ENCODE measurements at regions not wholly inside any gene's neighbourhood (a gene's known extent, or its start where the extent isn't known, plus 50 kb on each side); places are given as distances from the start of the nearest gene placed in this dataset.

- TF ChIP-seq CTCF (IDR thresholded peaks at IDR 0.05), result no peak
- Histone ChIP-seq H3K27me3 (replicated peaks; ENCODE audit: insufficient read depth) (no peaks in the 10 kb centered on the region), H3K4me1 (ENCODE audit: control insufficient read depth in 1 of 2, low read depth in 2 of 2) (peaks cover 4 to 21% of the 10 kb centered on the region in 2 donors), H3K36me3 (no peaks in the 10 kb centered on the region), H3K4me3 (no peak overlapping the region), H3K27ac (no peak overlapping the region), H3K9me3 (no peaks in the 10 kb centered on the region)
- no peak for ATAC-seq (ENCODE audit: insufficient number of reproducible peaks, low FRiP score, low read depth)
- DNase-seq (ENCODE audit: low spot score), result no peak
Observed at GRCh38 chr3:106816838-106817237, 560.4 kb upstream of the CCDC54 start.

GRCh38 chr3:106817706-106818105, 559.5 kb upstream of the CCDC54 start:
- no peaks in the 10 kb centered on the region for H3K36me3 ChIP-seq
- no peak overlapping the region for H3K27ac ChIP-seq
- no peak for ATAC-seq (ENCODE audit: insufficient number of reproducible peaks, low FRiP score, low read depth)
- H3K27me3 ChIP-seq (replicated peaks; ENCODE audit: insufficient read depth), result no peaks in the 10 kb centered on the region
- H3K4me3 ChIP-seq, result no peak overlapping the region
- H3K9me3 ChIP-seq, result no peaks in the 10 kb centered on the region
- peaks cover 4 to 21% of the 10 kb centered on the region in 2 donors for H3K4me1 ChIP-seq (ENCODE audit: control insufficient read depth in 1 of 2, low read depth in 2 of 2)
- no peak for TF ChIP-seq CTCF (IDR thresholded peaks at IDR 0.05)
- DNase-seq (ENCODE audit: low spot score), result no peak

GRCh38 chr3:106819440-106819839, 557.8 kb upstream of the CCDC54 start:
- TF ChIP-seq CTCF (IDR thresholded peaks at IDR 0.05), result no peak
- H3K9me3 ChIP-seq, result no peaks in the 10 kb centered on the region
- no peak for ATAC-seq (ENCODE audit: insufficient number of reproducible peaks, low FRiP score, low read depth)
- no peak for DNase-seq (ENCODE audit: low spot score)
- peaks cover 3 to 9% of the 10 kb centered on the region in 2 donors for H3K4me1 ChIP-seq (ENCODE audit: control insufficient read depth in 1 of 2, low read depth in 2 of 2)
- no peak overlapping the region for H3K4me3 ChIP-seq
- H3K27ac ChIP-seq, result no peak overlapping the region
- no peaks in the 10 kb centered on the region for H3K27me3 ChIP-seq (replicated peaks; ENCODE audit: insufficient read depth)
- no peaks in the 10 kb centered on the region for H3K36me3 ChIP-seq

- TF ChIP-seq CTCF (IDR thresholded peaks at IDR 0.05), result no peak
- no peak for ATAC-seq (ENCODE audit: insufficient number of reproducible peaks, low FRiP score, low read depth)
- H3K4me3 ChIP-seq, result no peak overlapping the region
- no peak for DNase-seq (ENCODE audit: low spot score)
- H3K27me3 ChIP-seq (replicated peaks; ENCODE audit: insufficient read depth), result no peaks in the 10 kb centered on the region
- H3K9me3 ChIP-seq, result no peaks in the 10 kb centered on the region
- peaks cover 2 to 16% of the 10 kb centered on the region in 2 donors for H3K4me1 ChIP-seq (ENCODE audit: control insufficient read depth in 1 of 2, low read depth in 2 of 2)
- no peak overlapping the region for H3K27ac ChIP-seq
- no peaks in the 10 kb centered on the region for H3K36me3 ChIP-seq
Observed at GRCh38 chr3:106820726-106821362, 556.4 kb upstream of the CCDC54 start.

GRCh38 chr3:106821801-106822200, 555.4 kb upstream of the CCDC54 start:
- TF ChIP-seq CTCF (IDR thresholded peaks at IDR 0.05), result no peak
- ATAC-seq (ENCODE audit: insufficient number of reproducible peaks, low FRiP score, low read depth) (no peak), DNase-seq (ENCODE audit: low spot score) (no peak)
- no peak overlapping the region for H3K27ac ChIP-seq
- no peaks in the 10 kb centered on the region for H3K9me3 ChIP-seq
- H3K4me1 ChIP-seq (ENCODE audit: control insufficient read depth in 1 of 2, low read depth in 2 of 2), result peaks cover 3 to 26% of the 10 kb centered on the region in 2 donors
- no peaks in the 10 kb centered on the region for H3K36me3 ChIP-seq
- no peaks in the 10 kb centered on the region for H3K27me3 ChIP-seq (replicated peaks; ENCODE audit: insufficient read depth)
- H3K4me3 ChIP-seq, result no peak overlapping the region
